ENCODE measurements at regions not wholly inside any gene's neighbourhood (a gene's known extent, or its start where the extent isn't known, plus 50 kb on each side); places are given as distances from the start of the nearest gene placed in this dataset.

GRCh38 chr4:110364911-110365520, 110.9 kb upstream of the ENPEP start:
- no peak for TF ChIP-seq CTCF (IDR thresholded peaks at IDR 0.05)
- TF ChIP-seq POLR2A (IDR thresholded peaks at IDR 0.05) = no peak

Data from heart left ventricle (tissue), 13 donors.